HG03342 (cell line): ENCODE measurements at regions not wholly inside any gene's neighbourhood (a gene's known extent, or its start where the extent isn't known, plus 50 kb on each side); places are given as distances from the start of the nearest gene placed in this dataset.
"Not testable (repeated sequence)": the region's sequence is repeated elsewhere in the genome, so short reads cannot be mapped to it uniquely, and the experiment has no call there.

Source experiments
- ATAC-seq: cut with Tn5 transposase; IDR thresholded peaks from one replicate; pipeline ENCODE4 v1.9.1; 2021; ENCODE audit warnings: mild to moderate bottlenecking, moderate library complexity; ENCODE audit not compliant: unreplicated experiment

- no peak for ATAC-seq
These were observed 98.1 kb upstream of the TEX13D start for GRCh38 chrX:124234348-124234747.

GRCh38 chrX:124238268-124238667 lies 94.2 kb upstream of the TEX13D start:
- ATAC-seq, result no peak

GRCh38 chrX:124239324-124239723 lies 93.1 kb upstream of the TEX13D start:
- ATAC-seq, result no peak

GRCh38 chrX:124239911-124240310 lies 92.5 kb upstream of the TEX13D start:
- peak; percentile 96 for ATAC-seq

- ATAC-seq, result no peak
These were observed 92.0 kb upstream of the TEX13D start for GRCh38 chrX:124240422-124240821.

- no peak for ATAC-seq
These were observed 90.3 kb upstream of the TEX13D start for GRCh38 chrX:124242131-124242530.

- peak; percentile 55 for ATAC-seq
These were observed 83.1 kb upstream of the TEX13D start for GRCh38 chrX:124249345-124249744.

- ATAC-seq, result no peak
These were observed 81.5 kb upstream of the TEX13D start for GRCh38 chrX:124250835-124251437.

- ATAC-seq, result no peak
These were observed 77.8 kb upstream of the TEX13D start for GRCh38 chrX:124254611-124255010.

GRCh38 chrX:124256216-124256615 lies 76.2 kb upstream of the TEX13D start:
- no peak for ATAC-seq

GRCh38 chrX:124256629-124257380 lies 75.7 kb upstream of the TEX13D start:
- no peak for ATAC-seq

- no peak for ATAC-seq
These were observed 74.3 kb upstream of the TEX13D start for GRCh38 chrX:124257924-124258702.

- no peak for ATAC-seq
These were observed 71.6 kb upstream of the TEX13D start for GRCh38 chrX:124260845-124261244.

GRCh38 chrX:124263743-124264142 lies 68.7 kb upstream of the TEX13D start:
- no peak for ATAC-seq

GRCh38 chrX:124268099-124268498 lies 64.4 kb upstream of the TEX13D start:
- ATAC-seq, result no peak

GRCh38 chrX:124269881-124270280 lies 62.6 kb upstream of the TEX13D start:
- no peak for ATAC-seq

- ATAC-seq, result not testable (repeated sequence)
These were observed 60.9 kb upstream of the TEX13D start for GRCh38 chrX:124271599-124271998.

- ATAC-seq, result no peak
These were observed 60.0 kb upstream of the TEX13D start for GRCh38 chrX:124272370-124272982.

GRCh38 chrX:124274438-124275181 lies 57.9 kb upstream of the TEX13D start:
- no peak for ATAC-seq

- ATAC-seq, result no peak
These were observed 57.1 kb upstream of the TEX13D start for GRCh38 chrX:124275182-124275894.
